Keratinocyte (primary cell): ENCODE measurements at regions not wholly inside any gene's neighbourhood (a gene's known extent, or its start where the extent isn't known, plus 50 kb on each side); places are given as distances from the start of the nearest gene placed in this dataset.

ENCODE experiments used
- DNase-seq: peaks from one replicate; pipeline ENCODE4 v3.0.0-alpha.2; 2011; ENCODE audit warnings: low read depth, missing footprints, low spot score
- FAIRE-seq: peaks from 2 replicates; lab custom pipeline; 2011; peaks lifted over from hg19 to GRCh38; lab: Jason Lieb, UNC
- H2AFZ ChIP-seq: 2 replicates; pipeline ENCODE4 v1.6.0; 2012; ENCODE audit warnings: low read length, control low read depth, inconsistent platforms; ENCODE audit not compliant: control insufficient read depth
- H3K27ac ChIP-seq: 2 replicates; pipeline ENCODE4 v1.5.1; 2011; ENCODE audit warnings: low read length; ENCODE audit not compliant: control insufficient read depth, insufficient read depth
- H3K27me3 ChIP-seq: 3 replicates; pipeline ENCODE4 v1.6.0; 2011; ENCODE audit warnings: low read length; ENCODE audit not compliant: control insufficient read depth, insufficient read depth; ENCODE audit errors: extremely low read depth
- H3K36me3 ChIP-seq, 2 experiments: 2 replicates in 1 of 2; 3 replicates in 1 of 2; pipeline ENCODE4 v1.5.1; 2011; ENCODE audit warnings: low read length in 2 of 2, mild to moderate bottlenecking in 1 of 2; ENCODE audit not compliant: control insufficient read depth in 2 of 2, insufficient read depth in 2 of 2; ENCODE audit errors: extremely low read depth in 1 of 2
- H3K4me1 ChIP-seq: 3 replicates; pipeline ENCODE4 v1.5.1; 2011; ENCODE audit warnings: low read length; ENCODE audit not compliant: control insufficient read depth, insufficient read depth; ENCODE audit errors: extremely low read depth
- H3K4me2 ChIP-seq: 3 replicates; pipeline ENCODE4 v1.6.0; 2011; ENCODE audit warnings: low read depth, low read length; ENCODE audit not compliant: control insufficient read depth, insufficient read depth; ENCODE audit errors: extremely low read depth
- H3K4me3 ChIP-seq, 3 experiments: fragments of 200-600 bp in 1 of 3; sonication (generic) in 1 of 3; 2 replicates in 2 of 3; 3 replicates in 1 of 3; pipeline ENCODE4 v1.5.1; 2011 to 2016; ENCODE audit warnings: low read length in 3 of 3, mild to moderate bottlenecking in 3 of 3, control low read depth in 2 of 3, inconsistent platforms in 1 of 3, low read depth in 1 of 3, mixed read lengths in 1 of 3, mixed run types in 1 of 3, moderate library complexity in 1 of 3; ENCODE audit not compliant: control insufficient read depth in 2 of 3, insufficient read depth in 2 of 3; ENCODE audit errors: extremely low read depth in 1 of 3
- H3K79me2 ChIP-seq: 2 replicates; pipeline ENCODE4 v1.6.0; 2012; ENCODE audit warnings: low read length; ENCODE audit not compliant: control insufficient read depth, insufficient read depth
- H3K9ac ChIP-seq: 3 replicates; pipeline ENCODE4 v1.6.0; 2011; ENCODE audit warnings: low read length; ENCODE audit not compliant: control insufficient read depth, insufficient read depth; ENCODE audit errors: extremely low read depth
- H3K9me1 ChIP-seq: 3 replicates; pipeline ENCODE4 v1.6.0; 2011; ENCODE audit warnings: low read length; ENCODE audit not compliant: control insufficient read depth, insufficient read depth; ENCODE audit errors: extremely low read depth
- H3K9me3 ChIP-seq: 2 replicates; pipeline ENCODE4 v1.5.1; 2012; ENCODE audit warnings: low read depth, low read length; ENCODE audit not compliant: control insufficient read depth
- H4K20me1 ChIP-seq: 3 replicates; pipeline ENCODE4 v1.6.0; 2011; ENCODE audit warnings: low read length; ENCODE audit not compliant: control insufficient read depth, insufficient read depth; ENCODE audit errors: extremely low read depth
- CTCF ChIP-seq, 3 experiments: IDR thresholded peaks in 1 of 3; conservative IDR thresholded peaks in 1 of 3; optimal IDR thresholded peaks in 1 of 3; 2 replicates in 2 of 3; 3 replicates in 1 of 3; pipeline versions ENCODE3 to v1.5.1; 2011; ENCODE audit warnings: low read length in 3 of 3, mild to moderate bottlenecking in 3 of 3, moderate library complexity in 2 of 3, control low read depth in 1 of 3, inconsistent platforms in 1 of 3; ENCODE audit not compliant: insufficient read depth in 2 of 3; ENCODE audit errors: extremely low read depth in 1 of 3
- EZH2 ChIP-seq: IDR thresholded peaks from one replicate; pipeline ENCODE4 v1.6.1; 2012; ENCODE audit warnings: inconsistent platforms, mild to moderate bottlenecking, low read length, moderate library complexity
- dilution Hi-C: fragments of 300-500 bp; cut with MboI; formaldehyde crosslinking; loops from one replicate; pipeline ENCODE4 v1.7.0; 2020; ENCODE audit warnings: low sequenced_read_pairs; ENCODE audit not compliant: extremely low pct_ligation_motif_present

GRCh38 chr10:69750011-69750373 lies 51.7 kb upstream of the COL13A1 start:
- no peak for FAIRE-seq
- no peaks in the 10 kb centered on the region for H3K9me3 ChIP-seq
- H3K4me3 ChIP-seq = no peak overlapping the region
- no peak for TF ChIP-seq CTCF (optimal IDR thresholded peaks at IDR 0.05 in 1 of 3, IDR thresholded peaks at IDR 0.05 in 1 of 3, conservative IDR thresholded peaks at IDR 0.05 in 1 of 3; ENCODE audit: extremely low read depth in 1 of 3, insufficient read depth in 2 of 3, low read length in 3 of 3)
- TF ChIP-seq EZH2 = no peak
- H3K9me1 ChIP-seq = peaks cover 3% of the 10 kb centered on the region
- H4K20me1 ChIP-seq = no peaks in the 10 kb centered on the region
- H3K9ac ChIP-seq = no peak overlapping the region
- no peak for DNase-seq
- H3K4me1 ChIP-seq = peaks cover 2% of the 10 kb centered on the region
- no peak overlapping the region for H2AFZ ChIP-seq
- no peaks in the 10 kb centered on the region for H3K36me3 ChIP-seq
- H3K79me2 ChIP-seq = no peaks in the 10 kb centered on the region
- dilution Hi-C loops = no loop called here
- peaks cover 19% of the 10 kb centered on the region for H3K27me3 ChIP-seq
- no peak overlapping the region for H3K4me2 ChIP-seq
- no peak overlapping the region for H3K27ac ChIP-seq

DNA sequence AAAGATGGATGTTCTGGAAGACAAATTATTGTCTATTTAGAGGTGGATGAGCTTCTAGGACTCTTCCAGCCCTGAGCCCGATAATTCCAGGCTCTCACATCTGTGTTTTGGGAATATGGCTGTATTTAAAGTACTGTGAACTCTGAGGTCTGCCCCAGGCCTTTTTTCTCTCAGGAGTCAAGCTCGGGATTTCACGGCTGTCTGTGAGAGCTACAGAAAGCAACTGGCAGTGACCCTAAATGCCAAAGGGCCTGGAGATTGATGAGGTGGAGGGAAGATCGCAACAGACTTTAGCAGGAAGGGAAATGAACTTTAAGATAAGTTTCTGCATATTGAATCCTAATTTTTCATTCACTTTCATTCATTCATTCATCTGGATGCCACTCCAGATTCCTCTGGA lies 51.0 kb upstream of the COL13A1 start:
- Histone ChIP-seq H3K4me1 (no peaks in the 10 kb centered on the region), H3K79me2 (no peaks in the 10 kb centered on the region), H4K20me1 (no peaks in the 10 kb centered on the region), H3K27ac (no peak overlapping the region), H2AFZ (no peak overlapping the region), H3K27me3 (peaks cover 19% of the 10 kb centered on the region), H3K9me1 (peaks cover 3% of the 10 kb centered on the region), H3K36me3 (no peaks in the 10 kb centered on the region), H3K4me3 (no peak overlapping the region), H3K4me2 (no peak overlapping the region), H3K9ac (no peak overlapping the region), H3K9me3 (no peaks in the 10 kb centered on the region)
- FAIRE-seq (no peak), DNase-seq (no peak)
- TF ChIP-seq CTCF (optimal IDR thresholded peaks at IDR 0.05 in 1 of 3, IDR thresholded peaks at IDR 0.05 in 1 of 3, conservative IDR thresholded peaks at IDR 0.05 in 1 of 3; ENCODE audit: extremely low read depth in 1 of 3, insufficient read depth in 2 of 3, low read length in 3 of 3) (no peak), EZH2 (no peak)
- dilution Hi-C loops = no loop called here
